ENCODE measurements at regions not wholly inside any gene's neighbourhood (a gene's known extent, or its start where the extent isn't known, plus 50 kb on each side); places are given as distances from the start of the nearest gene placed in this dataset.

GRCh38 chr12:92299744-92300143, 154.1 kb upstream of the BTG1 start:
- TF ChIP-seq SUZ12 (IDR thresholded peaks at IDR 0.05; ENCODE audit: extremely low read depth, insufficient read depth, insufficient read length) (no peak), ZNF274 (IDR thresholded peaks at IDR 0.05; ENCODE audit: low read depth, low read length) (no peak), YY1 (IDR thresholded peaks at IDR 0.05; ENCODE audit: insufficient read depth, insufficient read length) (no peak)
